Activated CD8-positive, alpha-beta memory T cell treated with anti-CD3 and anti-CD28 coated beads, Interleukin-2, amount 50 U/mL, for 1 hour (primary cell): ENCODE measurements at regions not wholly inside any gene's neighbourhood (a gene's known extent, or its start where the extent isn't known, plus 50 kb on each side); places are given as distances from the start of the nearest gene placed in this dataset.
"Not testable (repeated sequence)": the region's sequence is repeated elsewhere in the genome, so short reads cannot be mapped to it uniquely, and the experiment has no call there.

Source experiments
- DNase-seq: peaks from one replicate; pipeline ENCODE4 v3.0.0-alpha.2; 2020; ENCODE audit errors: extremely low read depth

- DNase-seq, result not testable (repeated sequence)
Observed at GRCh38 chr15:20267051-20267730, 274.4 kb downstream of the GOLGA6L6 start.

- DNase-seq, result not testable (repeated sequence)
Observed at GRCh38 chr15:20265710-20266109, 275.9 kb downstream of the GOLGA6L6 start.

DNA sequence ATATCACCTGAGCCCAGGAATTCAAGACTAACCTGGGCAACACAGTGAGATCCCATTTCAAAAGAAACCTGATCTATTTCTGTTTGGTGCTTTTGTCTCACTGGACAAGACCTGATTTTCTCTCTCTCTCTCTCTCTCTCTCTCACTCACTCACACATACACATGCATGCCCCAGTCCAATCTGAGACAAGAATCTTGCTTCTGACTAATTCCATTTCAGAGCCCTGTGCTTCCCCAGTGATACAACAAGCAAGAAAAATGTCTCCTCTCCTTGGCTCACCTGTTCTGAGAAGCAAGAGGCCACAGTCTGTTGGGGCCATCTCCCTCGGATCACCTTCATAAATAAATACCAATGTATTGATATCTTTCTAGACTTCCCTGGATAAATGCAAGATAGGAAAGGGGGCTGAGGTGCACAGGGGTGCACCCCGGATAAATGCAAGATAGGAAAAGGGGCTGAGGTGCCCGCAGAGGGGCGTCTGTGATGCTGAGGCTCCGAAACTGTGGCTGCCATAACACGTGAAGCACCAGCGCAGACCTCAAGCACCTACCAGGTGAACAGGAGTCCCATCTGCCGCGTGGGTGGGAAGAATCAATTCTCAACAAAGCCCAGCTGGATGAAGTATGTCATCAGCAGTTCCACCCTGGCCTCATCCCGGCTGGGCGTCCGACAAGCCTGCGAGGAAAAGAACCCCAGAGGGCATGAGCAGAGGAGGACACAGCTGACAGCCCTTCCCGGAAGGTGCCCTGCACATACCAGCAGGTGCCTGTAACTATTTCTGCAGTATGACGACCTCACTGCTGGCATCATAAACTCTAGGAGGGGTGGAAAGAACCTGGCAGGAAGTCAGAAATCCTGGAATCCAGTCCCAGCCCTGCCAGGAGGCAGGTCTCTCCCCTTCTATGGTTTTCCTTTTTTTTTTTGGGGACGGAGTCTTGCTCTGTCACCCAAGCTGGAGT, 280.0 kb downstream of the GOLGA6L6 start:
- DNase-seq, result not testable (repeated sequence)

DNA sequence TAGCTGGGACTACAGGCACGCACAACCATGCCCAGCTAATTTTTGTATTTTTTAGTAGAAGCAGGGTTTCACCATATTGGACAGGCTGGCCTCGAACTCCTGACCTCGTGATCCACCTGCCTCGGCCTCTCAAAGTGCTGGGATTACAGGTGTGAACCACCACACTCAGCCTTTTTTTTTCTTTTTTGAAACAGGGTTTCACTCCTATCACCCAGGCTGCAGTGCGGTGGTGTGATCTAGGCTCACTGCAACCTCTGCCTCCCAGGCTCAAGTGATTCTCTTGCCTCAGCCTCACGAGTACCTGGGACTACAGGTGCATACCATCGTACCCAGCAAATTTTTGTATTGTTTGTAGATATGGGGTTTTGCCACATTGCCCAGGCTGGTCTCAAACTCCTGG, 280.9 kb downstream of the GOLGA6L6 start:
- DNase-seq, result not testable (repeated sequence)

DNA sequence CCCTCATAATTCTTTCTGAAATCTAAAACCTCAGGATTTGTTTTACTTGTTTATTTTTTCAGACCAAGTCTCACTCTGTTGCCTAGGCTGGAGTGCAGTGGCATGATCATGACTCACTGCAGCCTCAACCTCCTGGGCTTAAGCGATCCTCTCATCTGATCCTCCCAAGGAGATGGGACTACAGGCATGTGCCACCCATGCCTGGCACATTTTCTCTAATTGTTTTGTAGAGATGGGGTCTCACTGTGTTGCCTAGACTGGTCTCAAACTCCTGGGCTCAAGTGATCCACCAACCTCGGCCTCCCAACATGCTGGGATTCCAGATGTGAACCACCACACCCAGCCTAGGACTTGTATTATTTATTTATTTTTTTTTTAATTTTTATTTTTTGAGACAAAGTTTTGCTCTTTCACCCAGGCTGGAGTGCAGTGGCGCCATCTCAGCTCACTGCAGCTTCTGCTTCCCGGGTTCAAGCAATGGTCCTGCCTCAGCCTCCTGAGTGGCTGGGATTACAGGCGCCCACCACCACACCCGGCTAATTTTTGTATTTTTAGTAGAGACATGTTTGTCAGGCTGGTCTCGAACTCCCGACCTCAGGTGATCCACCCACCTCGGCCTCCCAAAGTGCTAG, 281.9 kb downstream of the GOLGA6L6 start:
- not testable (repeated sequence) for DNase-seq

GRCh38 chr15:20256394-20256793, 285.2 kb downstream of the GOLGA6L6 start:
- DNase-seq, result not testable (repeated sequence)

GRCh38 chr15:20255641-20256040, 286.0 kb downstream of the GOLGA6L6 start:
- not testable (repeated sequence) for DNase-seq

- DNase-seq, result not testable (repeated sequence)
Observed at GRCh38 chr15:20253047-20253615, 288.5 kb downstream of the GOLGA6L6 start.

DNA sequence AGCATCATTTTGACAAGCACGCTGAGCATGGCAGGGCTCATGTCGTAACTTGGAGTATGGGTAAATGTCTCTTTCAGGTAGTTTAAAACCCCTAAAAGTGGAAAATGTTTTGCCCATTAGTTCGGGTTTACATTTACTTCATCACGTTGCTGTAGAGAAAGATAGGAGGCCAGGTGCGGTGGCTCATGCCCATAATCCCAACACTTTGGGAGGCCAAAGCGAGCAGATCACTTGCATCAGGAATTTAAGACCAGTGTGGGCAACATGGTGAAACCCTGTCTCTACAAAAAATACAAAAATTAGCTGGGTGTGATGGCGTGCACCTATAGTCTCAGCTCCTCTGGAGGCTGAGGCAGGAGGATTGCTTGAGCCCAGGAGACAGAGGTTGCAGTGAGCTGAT, 289.6 kb downstream of the GOLGA6L6 start:
- DNase-seq, result not testable (repeated sequence)

DNA sequence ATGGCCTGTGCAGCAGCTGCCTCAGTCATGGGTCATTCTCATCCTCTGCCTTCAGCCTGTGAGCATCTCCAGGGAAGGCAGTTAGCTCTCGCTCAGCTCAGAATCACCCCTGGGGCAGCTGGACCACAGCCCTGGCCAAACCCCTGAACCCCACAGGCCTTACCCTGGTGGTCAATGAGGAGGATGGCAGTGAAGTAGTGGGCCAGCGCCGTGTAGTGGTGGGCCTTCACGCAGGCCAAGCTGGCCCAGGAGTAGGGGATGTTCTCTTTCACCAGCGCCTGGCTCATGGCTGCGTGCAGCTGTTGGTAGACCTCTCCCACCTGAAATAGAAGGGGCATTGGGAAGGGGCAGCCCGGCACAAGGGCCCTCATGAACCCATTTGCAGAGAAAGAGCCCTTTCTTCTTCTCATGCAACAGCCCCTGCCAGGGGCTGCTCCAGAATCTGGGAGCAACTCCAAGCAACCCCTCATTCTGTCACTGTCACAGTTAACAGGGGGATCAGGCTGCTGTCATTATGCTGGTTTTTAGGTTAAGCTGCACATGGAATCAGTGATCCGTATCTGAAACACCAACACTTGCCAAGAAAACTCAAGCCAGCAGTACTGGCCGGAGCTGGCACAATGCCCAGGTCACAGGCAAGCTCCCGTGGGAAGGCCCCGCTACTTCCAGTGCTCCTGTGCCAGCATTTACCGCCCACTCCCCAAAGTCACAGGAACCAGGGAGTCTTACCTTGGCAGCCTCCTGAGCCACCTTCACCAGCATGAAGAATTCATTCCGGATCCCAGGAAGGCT, 290.2 kb downstream of the GOLGA6L6 start:
- DNase-seq, result not testable (repeated sequence)

- DNase-seq, result not testable (repeated sequence)
Observed at GRCh38 chr15:20250206-20250605, 291.4 kb downstream of the GOLGA6L6 start.

DNA sequence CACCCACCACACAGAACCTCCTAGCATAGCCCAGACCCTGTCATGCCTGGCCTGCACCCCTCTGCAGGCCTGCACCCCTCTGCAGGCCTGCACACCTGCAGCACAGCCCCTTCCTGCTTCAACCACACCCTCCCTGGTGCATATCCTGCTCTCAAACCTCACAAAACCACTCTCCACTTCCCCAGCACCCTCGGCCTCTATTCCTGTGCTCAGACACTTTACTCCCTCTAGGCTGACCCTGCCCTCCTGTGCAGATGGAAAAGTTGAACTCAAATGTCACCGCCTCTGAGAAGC, 292.0 kb downstream of the GOLGA6L6 start:
- DNase-seq, result not testable (repeated sequence)

DNA sequence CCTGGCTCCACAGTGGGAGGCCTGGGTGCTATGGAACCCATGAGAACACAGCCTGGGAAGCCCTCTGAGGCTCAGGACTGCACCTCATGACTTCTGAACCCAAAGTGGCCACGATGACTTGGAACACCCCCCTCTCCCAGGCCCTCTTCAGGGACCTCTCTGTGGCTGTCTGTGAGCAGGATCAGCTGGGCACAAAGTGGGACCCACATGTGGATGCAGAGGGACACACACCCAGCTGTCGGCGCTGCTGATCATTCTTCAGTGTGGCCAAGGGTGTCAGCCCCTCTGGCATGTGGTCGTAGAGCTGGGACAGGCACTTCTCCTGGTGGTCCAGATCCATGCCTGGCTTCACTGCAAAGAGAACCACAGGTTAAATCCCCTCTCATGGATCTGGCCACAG, 293.2 kb downstream of the GOLGA6L6 start:
- not testable (repeated sequence) for DNase-seq

DNA sequence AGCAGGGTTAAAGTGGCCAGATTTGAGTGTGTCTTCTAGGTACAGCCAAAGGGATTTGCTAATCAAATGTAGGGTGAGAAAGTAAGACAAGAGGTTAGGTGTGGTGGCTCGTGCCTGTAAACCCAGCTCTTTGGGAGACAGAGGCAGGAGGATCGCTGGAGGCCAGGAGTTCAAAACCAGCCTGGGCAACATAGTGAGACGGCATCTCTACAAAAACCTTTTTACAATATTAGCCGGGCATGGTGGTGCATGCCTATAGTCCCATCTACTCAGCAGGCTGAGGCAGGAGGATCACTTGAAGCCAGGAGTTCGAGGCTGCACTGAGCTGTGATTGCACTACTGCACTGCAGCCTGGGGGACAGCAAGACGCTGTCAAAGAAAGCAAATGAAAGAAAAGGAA, 294.5 kb downstream of the GOLGA6L6 start:
- DNase-seq, result not testable (repeated sequence)

DNA sequence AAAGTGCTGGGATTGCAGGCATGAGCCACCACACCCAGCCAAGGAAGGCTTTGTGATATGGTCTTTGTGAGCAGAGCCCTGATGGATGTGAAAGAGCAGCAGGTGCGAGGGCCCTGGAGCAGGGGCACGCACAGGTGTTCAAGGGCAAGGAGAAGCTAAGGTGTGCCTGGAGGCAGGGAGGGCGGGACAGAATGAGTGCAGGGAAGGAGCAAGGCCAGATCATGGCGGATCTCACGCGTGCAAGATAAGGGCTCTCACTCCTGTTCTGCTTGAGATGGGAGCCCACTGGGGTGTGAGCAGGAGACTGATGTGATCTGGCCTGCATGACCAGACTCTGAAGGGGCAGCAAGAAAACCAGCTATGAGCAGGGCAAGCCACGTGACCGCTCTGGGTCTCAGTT, 295.0 kb downstream of the GOLGA6L6 start:
- DNase-seq, result not testable (repeated sequence)

DNA sequence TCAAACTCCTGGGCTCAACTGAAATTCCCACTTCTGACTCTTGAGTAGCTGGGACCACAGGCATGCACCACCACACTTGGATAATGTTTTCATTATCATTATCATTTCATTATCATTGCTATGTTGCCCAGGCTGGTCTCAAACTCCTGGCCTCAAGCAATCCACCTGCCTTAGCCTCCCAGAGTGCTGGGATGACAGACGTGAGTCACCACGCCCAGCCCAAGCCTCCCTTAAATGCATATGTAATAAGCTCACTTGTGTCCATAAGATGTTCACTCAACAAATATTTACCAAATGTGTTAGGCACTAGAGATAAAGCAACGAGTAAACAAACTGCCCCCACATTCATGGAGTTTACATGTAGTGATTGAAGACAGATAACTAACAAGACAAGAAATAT, 295.7 kb downstream of the GOLGA6L6 start:
- DNase-seq, result not testable (repeated sequence)

GRCh38 chr15:20244792-20245191, 296.8 kb downstream of the GOLGA6L6 start:
- DNase-seq, result not testable (repeated sequence)

GRCh38 chr15:20243486-20244240, 297.9 kb downstream of the GOLGA6L6 start:
- not testable (repeated sequence) for DNase-seq

DNA sequence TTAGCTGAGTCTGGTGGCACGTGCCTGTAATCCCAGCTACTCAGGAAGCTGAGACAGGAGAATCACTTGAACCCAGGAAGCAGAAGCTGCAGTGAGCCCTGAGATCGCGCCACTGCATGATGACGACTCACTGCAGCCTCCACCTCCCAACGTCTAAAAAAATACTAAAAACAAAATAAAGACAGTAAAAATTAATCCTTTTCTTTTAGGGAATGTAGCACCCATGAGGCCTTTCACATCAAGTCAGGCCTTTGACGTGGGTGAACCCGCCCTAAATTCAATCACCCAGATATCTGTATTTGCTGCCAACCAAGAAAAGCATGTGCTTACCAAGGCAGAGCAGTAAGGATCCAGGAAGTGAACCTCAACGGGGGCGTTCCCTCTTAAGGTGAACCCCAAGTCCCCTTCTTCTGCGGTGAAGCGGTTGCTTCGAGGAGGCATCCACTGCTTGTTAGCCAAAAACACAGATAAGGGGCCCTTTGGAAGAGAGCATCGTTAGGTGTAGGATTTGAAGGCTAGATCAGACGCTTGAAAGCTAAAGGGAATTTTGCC, 301.2 kb downstream of the GOLGA6L6 start:
- not testable (repeated sequence) for DNase-seq

DNA sequence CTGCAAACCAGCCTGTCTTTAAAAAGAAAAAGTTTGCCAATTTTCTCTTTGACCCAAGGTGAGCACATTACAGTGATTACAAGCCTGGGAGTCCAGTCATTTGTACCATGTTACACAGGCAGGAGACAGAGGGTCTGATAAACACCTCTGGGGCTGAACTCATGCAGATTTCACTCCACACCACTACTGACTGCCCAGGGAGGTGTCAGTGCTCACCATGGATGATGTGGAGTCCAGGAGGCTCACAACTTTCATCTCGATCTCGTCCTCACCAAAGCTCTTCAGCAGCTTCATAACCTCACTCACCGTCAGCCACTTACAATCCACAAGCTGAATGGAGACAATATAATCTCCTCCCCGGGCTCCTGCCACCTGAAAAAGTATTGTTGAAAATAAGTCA, 302.4 kb downstream of the GOLGA6L6 start:
- not testable (repeated sequence) for DNase-seq
